WTC11 (cell line): ENCODE measurements at regions not wholly inside any gene's neighbourhood (a gene's known extent, or its start where the extent isn't known, plus 50 kb on each side); places are given as distances from the start of the nearest gene placed in this dataset.

Experiments
- ATAC-seq: fragments of 200-7000 bp; cut with Tn5 transposase; 2 replicates; pipeline ENCODE4 v1.10.0; 2021; ENCODE audit warnings: mild to moderate bottlenecking, moderate library complexity
- CTCF ChIA-PET: fragments of 300-600 bp; sonication (Branson Sonifier 250); formaldehyde crosslinking; loops from one replicate; lab custom pipeline; 2021; ENCODE audit warnings: antibody characterized with exemption; lab: Charles Lee
- POLR2A ChIA-PET: fragments of 350-600 bp; sonication (Branson Sonifier 250); formaldehyde crosslinking; loops from one replicate; lab custom pipeline; 2021; ENCODE audit warnings: antibody characterized with exemption; lab: Charles Lee
- DNase-seq: peaks from one replicate; pipeline ENCODE4 v3.0.0; 2021; ENCODE audit warnings: low spot score
- H3K27ac Mint-ChIP-seq: 2 replicates; pipeline ENCODE4 v1.8.0; 2021; ENCODE audit warnings: mixed read lengths
- H3K27me3 Mint-ChIP-seq: 2 replicates; pipeline ENCODE4 v1.8.0; 2021; ENCODE audit warnings: low read depth, mild to moderate bottlenecking, moderate library complexity, mixed read lengths
- H3K36me3 Mint-ChIP-seq: 2 replicates; pipeline ENCODE4 v1.8.0; 2021; ENCODE audit warnings: mixed read lengths
- H3K4me1 Mint-ChIP-seq: 2 replicates; pipeline ENCODE4 v1.8.0; 2022; ENCODE audit warnings: mixed read lengths
- H3K4me3 Mint-ChIP-seq: 2 replicates; pipeline ENCODE4 v1.8.0; 2021; ENCODE audit warnings: mild to moderate bottlenecking, moderate library complexity, mixed read lengths
- H3K9me3 Mint-ChIP-seq: 2 replicates; pipeline ENCODE4 v1.8.0; 2021; ENCODE audit warnings: mixed read lengths
- ARID4B ChIP-seq: sonication (generic); formaldehyde crosslinking; IDR thresholded peaks from 2 replicates; pipeline ENCODE4 v1.8.0; 2023; ENCODE audit warnings: missing genetic modification reagents, mild to moderate bottlenecking, borderline replicate concordance
- ATF1 ChIP-seq: sonication (generic); formaldehyde crosslinking; IDR thresholded peaks from 2 replicates; pipeline ENCODE4 v1.8.1; 2023; ENCODE audit warnings: mild to moderate bottlenecking, moderate library complexity, missing genetic modification reagents
- CDX4 ChIP-seq: fragments of 250-450 bp; sonication (Bioruptor Pico); IDR thresholded peaks from 2 replicates; pipeline ENCODE4 v1.9.0; 2021; ENCODE audit warnings: moderate library complexity, mild to moderate bottlenecking, inconsistent platforms, borderline replicate concordance
- CTCF ChIP-seq: fragments of 200-600 bp; IDR thresholded peaks from 2 replicates; pipeline ENCODE4 v1.8.0; 2022; ENCODE audit warnings: antibody characterized with exemption
- E2F5 ChIP-seq: sonication (generic); formaldehyde crosslinking; IDR thresholded peaks from 2 replicates; pipeline ENCODE4 v1.8.1; 2022; ENCODE audit warnings: mild to moderate bottlenecking, moderate library complexity, missing genetic modification reagents
- ELF4 ChIP-seq: sonication (generic); formaldehyde crosslinking; IDR thresholded peaks from 2 replicates; pipeline ENCODE4 v1.8.1; 2022; ENCODE audit warnings: low read depth, mild to moderate bottlenecking, moderate library complexity, missing genetic modification reagents
- ETV6 ChIP-seq: sonication (generic); formaldehyde crosslinking; IDR thresholded peaks from 2 replicates; pipeline ENCODE4 v1.8.1; 2022; ENCODE audit warnings: mild to moderate bottlenecking, missing genetic modification reagents
- FOXK1 ChIP-seq: sonication (generic); formaldehyde crosslinking; IDR thresholded peaks from 2 replicates; pipeline ENCODE4 v1.8.0; 2022; ENCODE audit warnings: mild to moderate bottlenecking, moderate library complexity, missing genetic modification reagents
- GABPB1 ChIP-seq: sonication (generic); formaldehyde crosslinking; IDR thresholded peaks from 2 replicates; pipeline ENCODE4 v1.8.1; 2023; ENCODE audit warnings: mild to moderate bottlenecking, missing genetic modification reagents
- HMGXB4 ChIP-seq: sonication (generic); formaldehyde crosslinking; IDR thresholded peaks from 2 replicates; pipeline ENCODE4 v1.8.1; 2023; ENCODE audit warnings: mild to moderate bottlenecking, moderate library complexity, missing genetic modification reagents
- IRF2 ChIP-seq: sonication (generic); formaldehyde crosslinking; IDR thresholded peaks from 2 replicates; pipeline ENCODE4 v1.8.0; 2022; ENCODE audit warnings: low read depth, missing genetic modification reagents, borderline replicate concordance
- MAX ChIP-seq: sonication (generic); formaldehyde crosslinking; IDR thresholded peaks from 2 replicates; pipeline ENCODE4 v1.8.0; 2022; ENCODE audit warnings: mild to moderate bottlenecking, missing genetic modification reagents
- NFYB ChIP-seq: sonication (generic); formaldehyde crosslinking; conservative IDR thresholded peaks from 2 replicates; pipeline ENCODE4 v1.8.0; 2022; ENCODE audit warnings: low read depth, missing genetic modification reagents
- NR1H2 ChIP-seq: sonication (generic); formaldehyde crosslinking; IDR thresholded peaks from 2 replicates; pipeline ENCODE4 v1.9.0; 2021; ENCODE audit warnings: mild to moderate bottlenecking, moderate library complexity, missing genetic modification reagents
- USF1 ChIP-seq: sonication (generic); formaldehyde crosslinking; IDR thresholded peaks from 2 replicates; pipeline ENCODE4 v1.8.0; 2022; ENCODE audit warnings: mild to moderate bottlenecking, missing genetic modification reagents
- USF2 ChIP-seq: sonication (generic); formaldehyde crosslinking; IDR thresholded peaks from 2 replicates; pipeline ENCODE4 v1.8.1; 2023; ENCODE audit warnings: mild to moderate bottlenecking, missing genetic modification reagents, moderate library complexity
- ZBTB21 ChIP-seq: sonication (generic); formaldehyde crosslinking; IDR thresholded peaks from 2 replicates; pipeline ENCODE4 v1.8.1; 2023; ENCODE audit warnings: mild to moderate bottlenecking, missing genetic modification reagents, borderline replicate concordance
- ZMAT4 ChIP-seq: fragments of 250-450 bp; sonication (Bioruptor Pico); IDR thresholded peaks from 2 replicates; pipeline ENCODE4 v1.9.0; 2021; ENCODE audit warnings: mild to moderate bottlenecking
- ZNF232 ChIP-seq: sonication (generic); formaldehyde crosslinking; IDR thresholded peaks from 2 replicates; pipeline ENCODE4 v1.8.0; 2022; ENCODE audit warnings: mild to moderate bottlenecking, missing genetic modification reagents
- ZNF416 ChIP-seq: fragments of 250-450 bp; sonication (Bioruptor Pico); IDR thresholded peaks from 2 replicates; pipeline ENCODE4 v1.9.0; 2021; ENCODE audit warnings: mild to moderate bottlenecking, inconsistent platforms
- ZNF425 ChIP-seq: fragments of 250-450 bp; sonication (Bioruptor Pico); conservative IDR thresholded peaks from 2 replicates; pipeline ENCODE4 v1.9.0; 2021; ENCODE audit warnings: mild to moderate bottlenecking

GRCh38 chr6:153309651-153310050, 178.6 kb upstream of the RGS17 start (continued):
- TF ChIP-seq GABPB1 (CRISPR knock-in tag) (no peak), CTCF (no peak), MAX (no peak), ZNF416 (no peak), HMGXB4 (no peak)

GRCh38 chr6:153302133-153302532, 171.1 kb upstream of the RGS17 start:
- Mint-ChIP-seq H3K4me1 (peaks cover 4% of the 10 kb centered on the region), H3K36me3 (no peaks in the 10 kb centered on the region), H3K27me3 (no peaks in the 10 kb centered on the region), H3K27ac (no peak overlapping the region), H3K9me3 (no peaks in the 10 kb centered on the region), H3K4me3 (no peak overlapping the region)
- no peak for DNase-seq
- CTCF ChIA-PET = interaction anchor here (0.7 to 1.0 kb wide), 5 partner anchors 10 to 251 kb away, joined by 3 to 5 read pairs (median 3); no protein-coding TSS in a partner anchor
- POLR2A ChIA-PET = no interaction called here
- no peak for ATAC-seq
- TF ChIP-seq IRF2 (CRISPR knock-in tag) (no peak), ZNF425 (CRISPR knock-in tag) (no peak), USF2 (CRISPR knock-in tag) (no peak), ZMAT4 (CRISPR knock-in tag) (no peak), ARID4B (no peak), FOXK1 (CRISPR knock-in tag) (no peak), ETV6 (CRISPR knock-in tag) (no peak), CDX4 (CRISPR knock-in tag) (no peak), USF1 (CRISPR knock-in tag) (no peak), ATF1 (CRISPR knock-in tag) (no peak), E2F5 (CRISPR knock-in tag) (no peak), ZNF232 (CRISPR knock-in tag) (no peak), ZBTB21 (CRISPR knock-in tag) (no peak), NR1H2 (CRISPR knock-in tag) (no peak), GABPB1 (CRISPR knock-in tag) (no peak), NFYB (CRISPR knock-in tag) (no peak), ELF4 (CRISPR knock-in tag) (no peak)
